OCI-LY1 (cell line): ENCODE measurements at regions not wholly inside any gene's neighbourhood (a gene's known extent, or its start where the extent isn't known, plus 50 kb on each side); places are given as distances from the start of the nearest gene placed in this dataset.

Experiments used
- CTCF ChIP-seq: fragments of 200-600 bp; sonication (generic), shearing (Covaris generic); IDR thresholded peaks from 2 replicates; pipeline ENCODE4 v1.5.1; 2017; ENCODE audit warnings: mild to moderate bottlenecking, antibody characterized with exemption, low read length, moderate library complexity, mixed read lengths
- EZH2 ChIP-seq: fragments of 200-600 bp; sonication (generic), shearing (Covaris generic); IDR thresholded peaks from 2 replicates; pipeline ENCODE4 v1.8.0; 2017; ENCODE audit warnings: borderline replicate concordance, mixed run types, mild to moderate bottlenecking, antibody characterized with exemption, low read length, moderate library complexity, mixed read lengths

- TF ChIP-seq CTCF = no peak
- no peak for TF ChIP-seq EZH2
Measured at GRCh38 chr6:137399881-137400443, 94.2 kb downstream of the OLIG3 start.
